Loucy (cell line): ENCODE measurements at regions not wholly inside any gene's neighbourhood (a gene's known extent, or its start where the extent isn't known, plus 50 kb on each side); places are given as distances from the start of the nearest gene placed in this dataset.

Experiments used
- EZH2phosphoT487 ChIP-seq: fragments of 200-600 bp; IDR thresholded peaks from 2 replicates; pipeline ENCODE4 v1.6.1; 2018; ENCODE audit warnings: antibody characterized with exemption, mild to moderate bottlenecking, moderate library complexity, borderline replicate concordance
- TF ChIP-seq, protein P1 (sequence below): fragments of 200-600 bp; sonication (generic); conservative IDR thresholded peaks from 2 replicates; pipeline ENCODE4 v1.5.1; 2014; ENCODE audit warnings: mild to moderate bottlenecking, antibody characterized with exemption, low read length

DNA sequence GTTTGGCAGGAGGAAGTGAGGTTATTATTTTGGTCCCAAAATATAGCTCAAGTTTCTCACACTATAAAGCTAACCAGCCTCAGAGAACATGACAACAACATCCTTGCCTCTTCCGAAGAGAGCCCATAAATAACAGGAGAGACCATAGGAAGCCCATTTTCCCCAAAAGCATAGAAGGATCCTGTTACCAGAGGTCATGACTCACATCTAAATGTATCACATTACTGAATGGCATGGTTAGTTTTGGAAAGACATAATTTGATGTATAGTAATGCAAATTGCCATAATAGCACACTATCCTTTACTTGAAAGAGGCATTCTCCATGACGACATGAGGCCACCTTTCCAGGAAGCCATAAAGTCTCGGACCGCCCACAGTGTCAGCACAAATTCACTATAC lies 238.8 kb upstream of the GRIA3 start:
- TF ChIP-seq, protein P1, sequence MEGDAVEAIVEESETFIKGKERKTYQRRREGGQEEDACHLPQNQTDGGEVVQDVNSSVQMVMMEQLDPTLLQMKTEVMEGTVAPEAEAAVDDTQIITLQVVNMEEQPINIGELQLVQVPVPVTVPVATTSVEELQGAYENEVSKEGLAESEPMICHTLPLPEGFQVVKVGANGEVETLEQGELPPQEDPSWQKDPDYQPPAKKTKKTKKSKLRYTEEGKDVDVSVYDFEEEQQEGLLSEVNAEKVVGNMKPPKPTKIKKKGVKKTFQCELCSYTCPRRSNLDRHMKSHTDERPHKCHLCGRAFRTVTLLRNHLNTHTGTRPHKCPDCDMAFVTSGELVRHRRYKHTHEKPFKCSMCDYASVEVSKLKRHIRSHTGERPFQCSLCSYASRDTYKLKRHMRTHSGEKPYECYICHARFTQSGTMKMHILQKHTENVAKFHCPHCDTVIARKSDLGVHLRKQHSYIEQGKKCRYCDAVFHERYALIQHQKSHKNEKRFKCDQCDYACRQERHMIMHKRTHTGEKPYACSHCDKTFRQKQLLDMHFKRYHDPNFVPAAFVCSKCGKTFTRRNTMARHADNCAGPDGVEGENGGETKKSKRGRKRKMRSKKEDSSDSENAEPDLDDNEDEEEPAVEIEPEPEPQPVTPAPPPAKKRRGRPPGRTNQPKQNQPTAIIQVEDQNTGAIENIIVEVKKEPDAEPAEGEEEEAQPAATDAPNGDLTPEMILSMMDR: no peak
- TF ChIP-seq EZH2phosphoT487: no peak
